HL-60 (cell line): ENCODE measurements at regions not wholly inside any gene's neighbourhood (a gene's known extent, or its start where the extent isn't known, plus 50 kb on each side); places are given as distances from the start of the nearest gene placed in this dataset.

Source experiments
- CTCF ChIP-seq: IDR thresholded peaks from one replicate; pipeline ENCODE4 v1.5.1; 2011; ENCODE audit warnings: low read length, control low read depth, inconsistent platforms; ENCODE audit not compliant: insufficient read depth
- POLR2AphosphoS5 ChIP-seq: IDR thresholded peaks from 2 replicates; pipeline ENCODE4 v1.6.1; 2012; ENCODE audit warnings: low read depth

GRCh38 chr4:34644579-34645115 lies 1599.7 kb downstream of the ARAP2 start:
- TF ChIP-seq CTCF (no peak), POLR2AphosphoS5 (no peak)
